Caki2 (cell line): ENCODE measurements at regions not wholly inside any gene's neighbourhood (a gene's known extent, or its start where the extent isn't known, plus 50 kb on each side); places are given as distances from the start of the nearest gene placed in this dataset.

ENCODE experiments used
- DNase-seq: peaks from one replicate; pipeline ENCODE4 v3.0.0-alpha.2; 2015; ENCODE audit warnings: low read depth
- in situ Hi-C: cut with HindIII; loops from 2 replicates; pipeline ENCODE4 v1.10.0; 2016; ENCODE audit warnings: low sequenced_read_pairs, low pct_unique_long_range_greater_than_20kb, mixed read lengths

DNA sequence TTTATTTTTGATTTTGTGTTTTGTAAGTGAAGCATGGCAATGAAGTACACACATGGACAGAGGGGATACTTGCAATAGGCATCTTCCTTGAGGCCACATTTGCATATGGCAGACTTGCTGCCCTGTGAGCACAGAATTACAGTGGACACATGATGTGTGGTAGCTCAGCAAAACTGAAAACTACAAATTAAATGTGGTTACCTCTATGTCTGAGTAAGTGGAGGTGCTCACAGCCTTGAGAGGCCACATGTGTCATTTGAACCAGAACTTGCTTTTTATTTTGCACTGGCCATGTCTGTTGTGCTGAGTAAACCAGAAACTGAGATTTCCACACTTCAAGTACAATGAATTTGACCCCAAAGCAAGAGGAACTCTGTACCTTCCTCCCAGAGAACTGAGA is 998.5 kb upstream of the NXPH2 start:
- DNase-seq = no peak
- in situ Hi-C loops = no loop called here

DNA sequence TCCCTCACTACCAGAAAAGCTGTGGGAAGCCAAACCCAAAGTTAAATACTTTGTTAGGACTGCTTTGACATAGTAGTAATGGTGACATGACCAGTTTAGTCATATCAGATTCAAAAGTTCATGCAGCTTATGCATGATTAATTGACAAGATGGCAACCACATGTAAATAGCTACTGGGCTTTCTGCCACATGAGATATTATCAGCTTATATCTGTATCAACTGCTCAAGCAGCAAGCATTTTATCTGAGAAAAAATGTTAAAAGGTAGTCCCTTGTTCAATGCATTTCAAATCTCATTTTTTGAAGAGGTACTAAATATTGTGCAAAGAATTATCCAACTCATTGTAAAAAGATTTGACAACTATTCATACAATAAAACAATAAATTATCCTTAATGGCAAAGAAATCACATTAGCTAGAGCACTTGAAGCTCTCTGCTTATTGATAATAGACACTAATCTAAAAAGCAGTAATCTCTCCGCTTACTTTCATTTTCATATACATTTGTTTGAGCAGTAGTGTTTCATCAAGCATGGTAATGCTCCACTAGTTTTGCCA is 993.6 kb upstream of the NXPH2 start:
- DNase-seq = no peak
- in situ Hi-C loops = no loop called here

DNA sequence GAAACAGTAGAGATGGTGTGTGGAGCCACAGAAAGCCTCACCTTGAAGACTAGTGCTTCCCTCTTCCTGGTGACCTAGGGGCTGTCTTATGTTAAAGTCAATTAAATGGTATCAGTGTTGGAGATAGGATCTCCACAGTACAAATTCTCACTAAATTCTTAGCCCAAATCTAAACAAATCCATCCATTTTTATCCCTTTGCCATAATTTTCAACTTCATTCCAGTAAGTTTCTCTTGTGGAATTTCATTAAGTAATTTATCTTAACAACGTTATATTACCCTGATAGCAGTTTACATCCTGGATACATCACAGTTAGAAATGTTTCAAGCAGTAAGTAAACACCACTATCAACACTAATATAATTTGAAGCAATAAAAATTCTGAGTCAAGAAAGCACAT is 989.4 kb upstream of the NXPH2 start:
- in situ Hi-C loops = no loop called here
- DNase-seq = no peak

DNA sequence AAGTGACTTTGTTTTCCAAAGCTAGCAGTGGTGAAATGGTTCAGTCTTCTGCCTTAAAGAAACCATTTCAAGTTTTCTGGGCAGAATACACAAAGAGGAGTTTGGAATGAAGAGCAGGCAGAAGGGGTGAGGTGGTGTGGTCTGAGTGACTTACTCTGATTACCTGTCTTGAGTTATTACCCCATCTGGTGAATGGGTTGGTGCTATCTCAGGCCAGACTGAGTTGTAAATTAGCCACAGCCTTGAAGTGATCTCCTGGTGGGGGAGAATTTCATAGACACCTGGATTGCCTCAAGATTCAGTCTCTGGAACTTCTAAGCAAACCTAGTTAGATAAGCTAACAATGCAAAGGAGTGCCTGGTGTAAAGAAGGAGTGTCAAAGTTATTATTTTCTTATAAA is 983.5 kb upstream of the NXPH2 start:
- DNase-seq = no peak
- in situ Hi-C loops = no loop called here

DNA sequence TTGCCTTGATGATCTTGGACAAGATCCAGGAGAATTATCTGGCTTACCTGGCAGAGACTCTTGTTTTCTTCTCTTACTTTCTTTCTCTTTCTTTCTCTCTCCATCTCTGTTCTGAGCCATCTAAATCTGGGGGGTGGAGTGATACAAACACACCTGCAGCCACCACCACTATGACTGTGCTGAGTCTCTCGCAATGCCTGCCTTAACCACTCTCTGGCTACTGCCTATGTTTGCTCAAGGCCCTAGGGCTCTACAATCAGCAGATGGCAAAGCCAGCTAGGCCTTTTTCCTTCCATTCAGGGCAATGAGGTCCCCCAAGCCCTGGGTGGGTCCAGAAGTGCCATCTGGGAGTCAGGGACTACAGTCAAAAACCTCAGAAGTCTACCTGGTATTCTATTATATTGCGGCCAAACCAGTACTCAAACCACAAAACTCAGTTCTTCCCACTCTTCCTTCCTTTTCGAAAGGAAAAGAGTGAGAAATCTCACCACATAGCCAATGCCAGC is 978.9 kb upstream of the NXPH2 start:
- in situ Hi-C loops = no loop called here
- no peak for DNase-seq

DNA sequence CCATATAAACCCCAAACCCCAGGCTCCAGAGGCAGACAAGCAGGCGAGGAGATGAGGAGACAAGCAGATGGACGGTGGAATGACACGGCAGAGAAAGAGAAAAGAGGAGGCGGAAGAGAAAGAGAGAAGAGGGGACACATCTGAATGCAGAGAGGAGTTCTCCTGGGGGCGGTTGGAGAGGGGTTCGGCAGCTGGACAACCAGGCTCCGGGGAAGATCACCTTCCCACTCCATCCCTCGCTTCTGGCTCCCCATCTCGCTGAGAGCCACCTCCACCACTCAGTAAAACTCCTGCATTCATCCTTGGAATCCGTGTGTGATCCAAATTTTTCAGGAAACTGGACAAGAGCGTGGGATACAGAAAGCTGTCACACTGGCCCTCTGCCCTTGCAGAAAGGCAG is 966.7 kb upstream of the NXPH2 start:
- in situ Hi-C loops = no loop called here
- DNase-seq = no peak

DNA sequence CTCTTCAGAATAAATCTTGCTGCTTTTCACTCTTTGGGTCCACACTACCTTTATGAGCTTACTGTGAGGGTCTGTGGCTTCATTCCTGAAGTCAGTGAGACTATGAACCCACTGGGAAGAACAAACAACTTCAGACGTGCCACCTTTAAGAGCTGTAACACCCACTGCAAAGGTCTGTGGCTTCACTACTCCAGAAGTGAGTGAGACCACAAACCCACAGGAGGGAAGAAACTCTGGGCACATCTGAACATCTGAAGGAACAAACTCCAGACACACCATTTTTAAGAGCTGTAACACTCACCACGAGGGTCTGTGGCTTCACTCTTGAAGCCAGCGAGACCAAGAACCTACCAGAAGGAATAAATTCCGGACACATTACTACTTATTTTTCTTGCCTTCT is 964.1 kb upstream of the NXPH2 start:
- in situ Hi-C loops = no loop called here
- DNase-seq = no peak

DNA sequence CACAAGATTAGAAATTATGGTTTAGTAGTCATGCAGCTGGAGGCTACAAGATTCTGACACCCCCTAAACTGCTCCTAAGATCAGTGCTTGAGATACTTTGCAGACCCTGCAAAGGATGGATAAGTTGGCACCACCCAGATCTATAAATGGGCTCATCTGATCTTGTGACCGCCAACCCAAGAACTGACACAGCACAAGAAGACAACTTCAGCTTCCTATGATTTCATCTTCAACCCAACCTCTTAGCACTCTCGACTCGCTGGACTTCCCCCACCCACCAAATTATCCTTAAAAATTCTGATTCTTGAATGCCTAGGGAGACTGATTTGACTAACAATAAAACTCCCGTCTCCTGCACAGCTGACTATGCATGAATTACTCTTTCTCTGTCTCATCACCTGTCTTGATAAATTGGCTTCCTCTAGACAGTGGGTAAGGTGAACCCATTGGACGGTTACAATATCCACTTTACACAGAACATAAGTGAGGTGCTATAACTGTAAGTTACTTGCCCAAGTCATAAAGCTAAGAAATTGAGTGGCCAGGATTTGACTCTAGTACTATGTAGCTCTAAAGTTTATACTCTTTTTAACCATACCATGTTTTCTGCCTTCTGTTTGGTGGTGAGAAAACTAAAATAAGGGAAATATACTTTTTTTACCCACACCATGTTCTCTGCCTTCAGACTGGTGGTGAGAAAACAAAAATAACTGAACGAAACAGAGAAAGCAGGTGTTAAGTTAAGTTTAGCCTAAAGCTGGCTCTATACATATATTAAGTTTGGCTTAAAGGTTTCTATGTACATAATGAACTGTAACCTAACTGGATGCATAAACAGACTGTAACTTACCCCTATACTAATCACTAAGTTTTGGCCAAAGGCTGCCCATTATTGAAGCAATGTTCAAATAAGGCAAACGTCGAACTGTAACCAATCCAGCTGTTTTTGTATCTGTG is 962.3 kb upstream of the NXPH2 start:
- DNase-seq = no peak
- in situ Hi-C loops = no loop called here

DNA sequence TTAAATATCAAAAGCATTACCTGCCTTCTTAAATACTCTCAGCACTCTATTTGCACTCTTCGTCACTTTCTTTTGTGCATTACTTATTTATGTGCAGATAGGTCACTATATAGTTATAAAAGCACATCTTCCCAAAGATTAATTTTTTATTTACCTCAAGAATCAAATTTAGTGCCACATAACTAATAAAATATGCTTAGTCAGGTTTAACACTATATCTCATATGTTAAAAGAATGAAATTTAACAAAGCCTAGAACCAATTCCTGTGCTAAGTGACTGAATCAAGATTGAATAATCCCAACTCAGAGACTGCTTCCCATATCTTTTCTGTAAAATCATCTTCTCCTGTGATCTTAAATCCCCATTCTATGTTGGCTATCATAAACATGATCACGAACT is 957.5 kb upstream of the NXPH2 start:
- in situ Hi-C loops = no loop called here
- DNase-seq = no peak

DNA sequence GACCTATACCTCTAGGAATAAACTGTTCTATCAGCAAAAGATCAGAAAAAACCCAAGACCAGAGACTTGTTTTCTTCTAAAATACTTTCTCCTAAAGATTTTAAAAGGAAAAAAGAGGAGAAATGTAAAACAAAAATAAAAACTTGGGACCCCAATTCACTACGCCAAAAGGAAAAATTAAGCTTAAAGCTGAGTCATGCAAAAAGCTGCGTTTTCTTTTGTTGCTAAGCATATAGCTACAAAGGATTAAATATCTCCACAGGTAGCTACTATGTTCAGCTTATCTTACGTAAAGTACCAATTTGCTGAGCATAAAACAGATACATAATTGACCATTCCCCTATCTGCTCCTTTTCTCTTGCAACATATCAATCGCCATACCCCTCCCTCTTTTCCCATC is 950.0 kb upstream of the NXPH2 start:
- no peak for DNase-seq
- in situ Hi-C loops = no loop called here

DNA sequence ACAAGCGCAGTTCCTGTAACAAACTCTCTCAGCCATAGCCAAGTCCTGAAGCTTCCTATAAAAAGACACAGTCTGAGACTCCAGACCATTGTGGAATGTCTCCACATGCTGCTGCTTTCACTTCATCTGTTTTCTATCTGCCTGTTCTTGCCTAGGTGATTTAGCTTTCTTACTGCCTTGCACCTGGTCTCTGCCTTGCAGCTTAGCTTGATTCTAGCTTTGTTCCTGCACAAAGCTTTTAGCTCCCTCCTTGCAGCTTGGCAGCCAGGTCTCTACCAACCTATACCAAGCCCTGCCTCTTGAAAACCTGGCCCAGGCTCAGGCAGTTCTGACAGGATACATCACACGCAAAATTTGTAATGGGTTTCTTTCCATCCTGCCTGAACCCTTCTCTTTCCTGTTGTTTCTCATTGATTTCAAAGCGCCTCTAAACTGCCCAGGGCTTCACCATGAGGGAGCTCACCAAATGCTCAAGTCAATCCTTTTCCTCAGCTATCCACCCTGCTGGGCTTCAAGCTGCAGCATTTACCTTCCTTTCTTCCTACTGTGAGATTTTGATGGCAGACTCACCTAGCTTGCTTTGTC is 941.3 kb upstream of the NXPH2 start:
- no peak for DNase-seq
- in situ Hi-C loops = no loop called here

DNA sequence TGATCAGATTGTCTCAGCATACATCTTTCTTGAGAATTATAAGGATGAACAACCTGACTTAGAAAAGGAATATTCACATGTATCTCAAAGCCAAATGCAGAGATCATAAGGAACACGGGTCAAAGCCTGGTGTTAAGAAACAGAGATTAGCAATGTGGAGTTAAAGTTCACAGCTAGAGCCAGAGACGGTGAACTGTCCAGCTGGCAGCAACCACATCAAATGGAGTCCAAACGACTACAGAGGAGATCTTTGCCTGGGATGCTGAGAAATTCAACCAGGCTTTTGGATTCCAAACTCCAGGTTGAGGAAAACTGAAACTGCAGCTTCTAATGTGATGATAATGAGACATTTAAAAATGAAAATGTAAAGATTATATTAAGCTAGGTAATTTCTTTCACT is 939.9 kb upstream of the NXPH2 start:
- in situ Hi-C loops = no loop called here

DNA sequence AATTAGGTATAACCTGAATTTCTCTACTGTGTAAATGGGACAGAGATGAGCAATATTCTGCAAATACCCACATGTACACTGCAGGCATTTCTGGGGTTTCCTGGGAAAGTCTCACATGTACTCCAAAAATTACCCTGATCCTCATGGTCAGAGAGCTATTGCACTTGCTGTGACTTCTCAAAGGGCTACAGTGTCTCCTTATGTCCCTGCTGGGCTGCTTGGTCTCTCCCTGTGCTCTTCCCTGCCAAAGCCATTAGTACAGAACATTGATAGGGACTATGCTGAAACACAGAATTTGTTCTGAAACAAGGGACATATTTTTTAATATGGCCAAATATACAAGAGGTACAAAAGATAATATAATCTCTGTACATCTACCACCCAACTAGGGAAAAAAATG is 924.4 kb upstream of the NXPH2 start:
- in situ Hi-C loops = no loop called here
- DNase-seq = no peak

More for the DNA sequence above, 939.9 kb upstream of the NXPH2 start:
- no peak for DNase-seq

DNA sequence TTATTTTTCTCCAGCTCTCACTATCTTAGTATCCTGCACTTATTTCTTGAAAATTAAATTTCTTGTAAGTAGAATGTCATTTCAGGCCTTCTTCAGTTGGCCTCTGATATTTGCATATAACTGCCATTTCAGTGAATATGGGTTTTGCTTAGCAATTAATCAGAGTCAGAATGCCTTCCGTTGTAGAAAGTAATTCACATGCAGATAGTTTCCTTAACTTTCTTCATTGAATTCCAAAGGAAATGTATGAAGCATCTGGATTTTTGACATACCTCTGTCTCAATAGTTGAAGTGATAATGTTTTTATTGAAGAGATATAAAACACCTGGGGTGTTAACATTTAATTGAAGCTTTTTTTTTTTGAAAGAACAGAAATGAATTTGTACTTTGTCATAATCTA is 914.1 kb upstream of the NXPH2 start:
- in situ Hi-C loops = no loop called here
- no peak for DNase-seq

DNA sequence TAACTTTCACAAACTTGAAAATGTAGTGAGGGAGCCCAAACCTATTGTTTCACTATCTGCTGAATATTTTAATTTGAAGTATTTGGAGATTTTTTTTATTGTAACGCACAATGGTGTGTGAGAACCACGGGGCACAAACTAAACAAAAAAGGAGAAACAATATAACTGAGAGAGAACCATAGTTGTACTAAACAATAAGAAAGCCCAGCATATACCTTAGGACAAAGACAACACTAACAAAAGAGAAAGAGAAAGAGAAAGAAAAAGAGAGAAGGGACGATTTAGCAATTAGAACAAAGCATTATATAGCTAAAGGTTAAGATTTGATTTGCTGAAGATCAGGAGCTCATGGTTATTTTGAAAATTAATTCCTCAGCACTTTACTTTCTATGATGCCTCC is 906.0 kb upstream of the NXPH2 start:
- in situ Hi-C loops = no loop called here
- no peak for DNase-seq

DNA sequence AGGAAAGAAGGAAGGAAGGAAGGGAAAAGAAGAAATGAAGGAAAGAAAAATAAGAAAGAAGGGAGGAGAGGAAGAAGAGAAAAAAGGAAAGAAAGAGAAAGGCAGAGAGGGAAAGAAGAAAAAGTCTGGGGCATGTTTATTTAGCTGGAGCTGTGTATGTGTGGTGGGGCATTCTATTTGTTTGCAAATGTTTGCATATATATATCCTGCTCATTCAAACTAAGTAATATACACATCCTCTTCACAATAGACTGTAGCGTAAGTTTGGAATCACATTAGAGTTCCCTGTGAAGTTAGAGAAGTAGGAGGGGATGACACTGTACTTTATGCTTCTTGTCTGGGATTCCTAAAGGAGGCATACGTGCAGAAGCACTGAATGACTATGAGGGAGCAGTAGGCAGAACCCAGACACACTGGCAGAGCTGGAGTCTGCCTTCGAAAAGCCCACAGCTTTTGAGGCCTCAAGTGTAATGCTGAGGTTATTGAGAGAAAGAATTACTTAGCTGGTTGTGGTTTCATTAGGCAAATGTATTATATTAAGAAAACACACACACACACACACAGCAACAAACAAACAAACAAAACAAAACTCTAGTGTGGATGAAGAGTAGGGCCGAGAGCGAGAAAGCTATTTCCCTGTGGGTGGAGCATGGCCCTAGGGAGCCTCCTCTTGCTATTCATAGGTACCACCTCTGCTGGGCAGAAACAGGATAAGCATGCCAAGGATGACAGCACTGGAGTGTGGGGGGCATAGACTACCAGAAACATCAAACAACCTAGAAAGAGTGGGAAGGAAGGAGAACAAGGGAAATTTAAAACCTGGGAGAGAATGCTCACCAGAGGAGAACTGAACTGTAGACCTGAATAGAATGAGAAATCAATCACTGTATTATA is 905.1 kb upstream of the NXPH2 start:
- no peak for DNase-seq
- in situ Hi-C loops = no loop called here

DNA sequence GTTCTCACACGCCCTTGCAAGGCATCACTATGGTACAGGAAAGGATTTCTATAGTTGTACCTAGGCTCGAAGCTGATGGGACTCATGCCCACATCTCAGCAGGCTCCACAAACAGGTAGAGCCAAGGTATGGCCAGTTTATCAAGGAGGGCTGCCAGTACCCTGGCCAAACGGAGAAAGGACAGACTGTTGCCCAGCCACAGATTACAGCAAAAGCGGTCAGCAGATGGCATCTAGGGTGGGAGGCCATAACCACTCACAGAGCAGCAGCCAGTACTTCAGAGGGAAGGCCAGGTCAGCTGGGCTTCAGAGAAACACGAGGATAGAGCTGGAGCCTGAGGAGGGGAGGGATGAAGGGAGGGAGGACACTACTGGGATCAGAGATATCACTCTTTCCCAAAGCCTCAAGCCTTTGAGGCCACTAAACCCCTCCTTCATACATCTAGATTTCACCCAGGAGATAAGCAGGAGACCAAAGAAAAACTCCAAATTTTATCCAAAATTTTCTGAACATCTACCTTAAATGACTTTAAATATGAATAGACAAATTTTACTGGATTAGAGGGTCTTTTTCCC is 904.2 kb upstream of the NXPH2 start:
- DNase-seq = no peak
- in situ Hi-C loops = no loop called here

DNA sequence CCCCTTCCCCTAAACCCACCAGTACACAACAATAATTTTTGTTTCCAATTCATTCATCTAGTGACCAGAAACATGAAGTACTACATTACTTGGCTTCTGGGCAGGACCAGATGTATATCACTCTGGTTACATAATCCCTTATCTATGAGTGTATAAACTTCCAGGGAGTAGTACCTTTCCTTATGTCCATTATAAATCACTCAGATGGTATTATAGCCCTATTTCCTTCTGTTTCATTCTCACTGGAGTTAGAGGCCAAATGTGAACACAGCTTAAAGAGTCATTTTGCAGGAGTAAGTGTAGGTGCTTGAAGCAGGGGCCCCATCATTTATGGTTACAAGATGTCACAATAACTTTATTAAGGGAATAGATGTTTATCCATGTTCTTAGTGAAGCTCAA is 894.4 kb upstream of the NXPH2 start:
- in situ Hi-C loops = no loop called here
- DNase-seq = no peak
